SW480 (cell line): ENCODE measurements at regions not wholly inside any gene's neighbourhood (a gene's known extent, or its start where the extent isn't known, plus 50 kb on each side); places are given as distances from the start of the nearest gene placed in this dataset.
"Not testable (repeated sequence)": the region's sequence is repeated elsewhere in the genome, so short reads cannot be mapped to it uniquely, and the experiment has no call there.

ENCODE experiments used
- DNase-seq: peaks from one replicate; pipeline ENCODE4 v3.0.0-alpha.2; 2016; ENCODE audit warnings: low spot score

- DNase-seq = no peak
These were observed 182.6 kb upstream of the CXCL12 start for GRCh38 chr10:44567471-44567870.

GRCh38 chr10:44569193-44570091, 184.5 kb upstream of the CXCL12 start:
- DNase-seq = no peak

- no peak for DNase-seq
These were observed 186.8 kb upstream of the CXCL12 start for GRCh38 chr10:44571701-44572100.

- no peak for DNase-seq
These were observed 187.2 kb upstream of the CXCL12 start for GRCh38 chr10:44572146-44572545.

GRCh38 chr10:44573821-44574220, 188.9 kb upstream of the CXCL12 start:
- DNase-seq = no peak

- DNase-seq = no peak
These were observed 189.9 kb upstream of the CXCL12 start for GRCh38 chr10:44574596-44575480.

- DNase-seq = no peak
These were observed 190.9 kb upstream of the CXCL12 start for GRCh38 chr10:44575601-44576380.

- peak; percentile 57 for DNase-seq
These were observed 191.8 kb upstream of the CXCL12 start for GRCh38 chr10:44576702-44577191.

GRCh38 chr10:44577533-44577932, 192.6 kb upstream of the CXCL12 start:
- no peak for DNase-seq

GRCh38 chr10:44578271-44578670, 193.4 kb upstream of the CXCL12 start:
- DNase-seq = no peak

- not testable (repeated sequence) for DNase-seq
These were observed 194.1 kb upstream of the CXCL12 start for GRCh38 chr10:44578963-44579362.

- no peak for DNase-seq
These were observed 197.1 kb upstream of the CXCL12 start for GRCh38 chr10:44581996-44582395.

- no peak for DNase-seq
These were observed 202.8 kb upstream of the CXCL12 start for GRCh38 chr10:44587488-44588318.

GRCh38 chr10:44589181-44589943, 204.5 kb upstream of the CXCL12 start:
- no peak for DNase-seq

GRCh38 chr10:44589944-44590449, 205.1 kb upstream of the CXCL12 start:
- DNase-seq = no peak

GRCh38 chr10:44591911-44592310, 207.0 kb upstream of the CXCL12 start:
- no peak for DNase-seq

- no peak for DNase-seq
These were observed 209.1 kb upstream of the CXCL12 start for GRCh38 chr10:44593952-44594351.

GRCh38 chr10:44607116-44607515, 222.2 kb upstream of the CXCL12 start:
- no peak for DNase-seq

- DNase-seq = no peak
These were observed 234.0 kb upstream of the CXCL12 start for GRCh38 chr10:44618910-44619309.

GRCh38 chr10:44619521-44619920, 234.6 kb upstream of the CXCL12 start:
- DNase-seq = no peak
